Stomach smooth muscle (tissue), 2 donors: ENCODE measurements at regions not wholly inside any gene's neighbourhood (a gene's known extent, or its start where the extent isn't known, plus 50 kb on each side); places are given as distances from the start of the nearest gene placed in this dataset.
"Not testable (repeated sequence)": the region's sequence is repeated elsewhere in the genome, so short reads cannot be mapped to it uniquely, and the experiment has no call there.

ENCODE experiments used
- H3K27ac ChIP-seq: one replicate; pipeline ENCODE4 v1.7.0; 2013; ENCODE audit warnings: mild to moderate bottlenecking, low read length, inconsistent platforms
- H3K27me3 ChIP-seq, 2 donors: one replicate each; pipeline ENCODE4 v1.7.0; 2013; ENCODE audit warnings: low read length in 2 of 2; ENCODE audit not compliant: insufficient read depth in 2 of 2, control insufficient read depth in 1 of 2
- H3K36me3 ChIP-seq, 2 donors: one replicate each; pipeline ENCODE4 v1.7.0; 2013; ENCODE audit warnings: low read length in 2 of 2; ENCODE audit not compliant: control insufficient read depth in 2 of 2, insufficient read depth in 2 of 2
- H3K4me1 ChIP-seq: one replicate; pipeline ENCODE4 v1.7.0; 2013; ENCODE audit warnings: low read length; ENCODE audit not compliant: control insufficient read depth, insufficient read depth
- H3K4me3 ChIP-seq, 2 donors: one replicate each; pipeline ENCODE4 v1.7.0; 2013; ENCODE audit warnings: low read length in 2 of 2
- H3K9ac ChIP-seq, 2 donors: one replicate each; pipeline ENCODE4 v1.7.0; 2013; ENCODE audit warnings: low read length in 2 of 2, mild to moderate bottlenecking in 1 of 2
- H3K9me3 ChIP-seq, 2 donors: one replicate each; pipeline ENCODE4 v1.7.0; 2013; ENCODE audit warnings: low read length in 2 of 2; ENCODE audit not compliant: control insufficient read depth in 2 of 2
- donor health status: healthy.
- donor health status: Pancreatic carcinoma.

DNA sequence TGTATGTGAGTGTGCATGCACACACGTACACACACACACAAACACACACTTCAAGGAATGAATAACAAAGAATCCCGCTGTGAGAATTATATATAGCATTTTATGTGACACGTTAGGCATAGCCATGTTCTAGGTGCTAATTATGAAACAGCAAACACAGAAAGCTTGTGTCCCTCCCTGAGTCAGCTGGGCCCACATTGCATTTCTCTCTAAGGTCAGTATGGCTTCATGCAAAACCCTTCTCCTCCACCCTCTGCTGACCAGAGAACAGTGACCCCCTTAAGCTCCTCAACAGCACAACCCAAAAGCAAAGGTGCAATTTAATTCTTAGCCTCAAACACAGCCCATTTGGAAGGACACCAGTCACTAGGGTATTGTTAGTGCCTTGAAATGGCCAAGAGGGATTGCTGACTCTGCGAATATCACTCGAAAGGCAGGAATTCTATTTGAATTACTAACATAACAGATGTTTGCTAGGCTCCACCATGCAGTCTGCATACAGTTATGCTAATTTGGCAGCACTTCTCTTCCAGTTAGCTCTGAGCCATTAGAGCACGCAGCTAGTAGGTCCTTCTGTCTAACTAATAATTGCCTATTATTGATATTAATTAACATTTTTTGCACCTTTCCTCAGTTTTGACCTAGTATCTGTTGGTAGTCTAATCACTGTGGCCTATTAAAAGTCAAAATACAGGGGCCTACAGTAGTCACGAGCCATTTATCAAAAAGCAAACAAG is 149.0 kb downstream of the LNPK start:
- Histone ChIP-seq H3K9ac (no peak overlapping the region), H3K4me3 (no peak overlapping the region), H3K9me3 (no peaks in the 10 kb centered on the region)

DNA sequence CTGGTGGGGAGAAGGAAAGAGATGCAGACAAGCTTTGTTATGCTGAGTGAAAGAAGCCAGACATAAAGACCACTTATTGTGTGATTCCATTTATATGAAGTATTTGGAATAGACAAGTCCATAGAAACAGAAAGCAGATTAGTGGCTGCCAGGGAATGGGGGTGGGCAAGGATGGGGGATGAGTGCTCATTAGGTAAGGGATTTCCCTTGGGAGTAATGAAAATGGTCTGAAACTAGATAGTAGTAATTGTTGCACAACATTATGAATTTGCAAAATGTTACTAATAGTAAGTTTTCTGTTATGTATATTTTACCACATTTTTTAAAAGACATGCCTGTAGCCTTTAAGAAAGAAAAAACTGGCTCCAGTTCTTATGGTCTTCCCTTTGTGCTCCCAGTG is 154.9 kb downstream of the LNPK start:
- Histone ChIP-seq H3K27me3 (no peaks in the 10 kb centered on the region), H3K9me3 (no peaks in the 10 kb centered on the region), H3K27ac (no peak overlapping the region), H3K4me3 (no peak overlapping the region), H3K4me1 (peaks cover 6% of the 10 kb centered on the region), H3K36me3 (no peaks in the 10 kb centered on the region), H3K9ac (no peak overlapping the region)

More for the DNA sequence above, 149.0 kb downstream of the LNPK start:
- no peak overlapping the region for H3K27ac ChIP-seq
- H3K27me3 ChIP-seq, result no peaks in the 10 kb centered on the region
- peaks cover 11% of the 10 kb centered on the region for H3K4me1 ChIP-seq
- H3K36me3 ChIP-seq, result no peaks in the 10 kb centered on the region

DNA sequence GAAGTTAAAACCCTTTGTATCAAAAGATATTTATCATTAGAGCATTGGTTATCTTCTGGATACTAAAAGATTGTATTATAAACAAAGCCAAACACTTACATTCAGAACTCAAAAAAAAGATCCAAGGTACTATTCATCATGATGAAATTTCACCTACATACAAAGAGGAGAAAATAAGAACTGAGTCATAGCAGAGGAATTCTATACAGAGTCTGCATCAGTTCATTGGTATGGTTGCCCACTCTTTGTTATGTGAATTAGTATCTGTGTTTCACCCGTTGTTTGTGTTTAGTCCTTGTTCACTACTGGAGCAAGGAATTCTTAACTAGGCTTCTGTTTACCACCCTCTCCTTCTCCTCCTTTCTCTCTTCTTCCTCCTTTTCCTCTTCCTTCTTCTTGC is 157.9 kb downstream of the LNPK start:
- H3K36me3 ChIP-seq, result no peaks in the 10 kb centered on the region
- no peaks in the 10 kb centered on the region for H3K27me3 ChIP-seq
- no peak overlapping the region for H3K9ac ChIP-seq
- no peaks in the 10 kb centered on the region for H3K9me3 ChIP-seq
- H3K27ac ChIP-seq, result no peak overlapping the region
- peaks cover 6% of the 10 kb centered on the region for H3K4me1 ChIP-seq
- no peak overlapping the region for H3K4me3 ChIP-seq

DNA sequence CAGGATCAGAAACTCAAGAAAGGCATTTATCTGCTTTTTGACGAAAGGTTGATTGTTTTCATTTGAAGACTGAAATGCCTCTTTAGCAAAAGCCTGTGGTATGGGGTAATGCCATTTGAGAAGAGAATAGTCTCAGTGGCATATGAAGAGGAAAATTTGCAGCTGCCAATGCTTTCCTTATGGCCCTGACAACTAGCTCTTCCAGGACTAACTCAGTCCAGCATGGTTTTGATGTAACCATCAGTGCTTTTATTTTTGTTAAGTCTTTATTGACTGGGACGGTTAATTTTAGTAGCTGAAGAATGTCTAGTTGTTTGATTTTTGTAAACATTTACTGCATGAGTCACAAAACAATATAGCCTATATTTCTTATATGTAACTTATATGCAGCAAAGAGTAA is 158.4 kb downstream of the LNPK start:
- Histone ChIP-seq H3K9me3 (no peaks in the 10 kb centered on the region), H3K9ac (no peak overlapping the region), H3K27ac (no peak overlapping the region), H3K4me3 (no peak overlapping the region), H3K4me1 (peaks cover 6% of the 10 kb centered on the region), H3K36me3 (no peaks in the 10 kb centered on the region), H3K27me3 (no peaks in the 10 kb centered on the region)

DNA sequence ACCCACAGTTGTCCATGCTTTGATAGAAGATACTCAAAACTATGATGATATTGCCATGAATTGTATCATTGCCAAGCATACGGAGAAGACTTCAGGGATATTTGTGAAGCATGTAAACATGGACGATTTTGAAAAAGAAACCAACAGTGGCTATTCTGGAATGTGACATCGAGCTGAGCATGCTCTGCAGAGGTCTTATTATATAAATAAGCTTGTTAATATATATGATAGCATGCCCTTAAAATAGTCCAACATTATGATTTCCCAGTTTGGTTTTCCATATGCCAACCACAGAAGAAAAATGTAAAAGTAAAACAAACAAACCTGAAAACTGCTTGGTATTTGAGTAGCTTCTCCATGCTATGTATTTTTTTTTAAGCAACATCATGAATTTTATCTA is 159.1 kb downstream of the LNPK start:
- no peaks in the 10 kb centered on the region for H3K36me3 ChIP-seq
- no peaks in the 10 kb centered on the region for H3K9me3 ChIP-seq
- H3K27ac ChIP-seq, result no peak overlapping the region
- peaks cover 6% of the 10 kb centered on the region for H3K4me1 ChIP-seq
- no peak overlapping the region for H3K9ac ChIP-seq
- no peaks in the 10 kb centered on the region for H3K27me3 ChIP-seq
- H3K4me3 ChIP-seq, result no peak overlapping the region

DNA sequence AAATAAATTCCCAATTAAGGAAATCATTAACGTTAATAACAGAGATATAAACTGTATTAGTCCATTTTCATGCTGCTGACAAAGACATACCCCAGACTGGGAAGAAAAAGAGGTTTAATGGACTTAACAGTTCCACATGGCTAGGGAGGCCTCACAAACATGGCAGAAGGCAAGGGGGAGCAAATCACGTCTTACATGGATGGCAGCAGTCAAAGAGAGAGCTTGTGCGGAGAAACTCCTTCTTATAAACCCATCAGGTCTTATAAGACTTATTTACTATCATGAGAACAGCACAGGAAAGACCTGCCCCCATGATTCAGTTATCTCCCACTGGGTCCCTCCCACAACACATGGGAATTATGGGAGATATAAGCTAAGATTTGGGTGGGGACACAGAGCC is 161.3 kb downstream of the LNPK start:
- H3K9ac ChIP-seq, H3K36me3 ChIP-seq, H3K27me3 ChIP-seq, H3K27ac ChIP-seq, H3K9me3 ChIP-seq, H3K4me3 ChIP-seq: not testable (repeated sequence)
- H3K4me1 ChIP-seq, result peaks cover 10% of the 10 kb centered on the region

DNA sequence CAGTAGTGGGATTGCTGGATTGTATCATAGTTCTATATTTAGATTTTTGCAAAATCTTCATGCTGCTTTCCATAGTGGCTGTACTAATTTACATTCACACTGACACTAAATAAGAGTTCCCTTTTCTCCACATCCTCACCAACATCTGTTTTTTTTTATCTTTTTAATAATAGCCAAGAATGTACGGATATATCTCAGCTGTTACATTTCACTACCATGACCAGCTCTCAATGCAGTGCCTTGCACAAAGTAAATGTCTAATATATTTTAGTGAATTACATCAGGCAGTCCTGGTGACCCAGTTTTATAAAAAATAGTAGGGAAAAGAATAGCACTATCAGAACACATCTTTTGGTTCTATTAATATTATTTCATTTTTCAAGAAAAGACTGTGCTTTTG is 161.8 kb downstream of the LNPK start:
- Histone ChIP-seq H3K36me3 (no peaks in the 10 kb centered on the region), H3K4me1 (peaks cover 10% of the 10 kb centered on the region), H3K9ac (no peak overlapping the region)

DNA sequence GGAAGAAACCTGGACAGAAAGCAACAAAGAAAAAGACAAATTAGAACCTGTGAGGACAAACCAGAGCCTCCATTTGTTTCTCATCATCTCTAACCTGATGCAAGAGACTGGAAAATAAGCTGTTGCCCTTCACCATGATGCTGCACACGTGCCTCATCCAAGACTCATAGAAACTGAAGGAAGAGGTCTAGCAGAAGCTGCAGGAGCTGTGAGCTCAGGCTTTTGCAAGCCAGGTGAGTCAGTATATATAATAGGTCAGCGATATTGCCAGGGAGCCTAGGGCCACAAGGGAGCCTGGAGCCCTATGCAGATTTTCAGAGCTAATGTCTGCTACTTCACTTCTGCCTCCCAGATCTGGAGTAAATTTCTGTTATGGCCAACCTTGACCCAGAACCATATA is 163.1 kb downstream of the LNPK start:
- Histone ChIP-seq H3K27me3 (no peaks in the 10 kb centered on the region), H3K4me1 (peaks cover 10% of the 10 kb centered on the region), H3K4me3 (no peak overlapping the region), H3K9ac (no peak overlapping the region), H3K27ac (no peak overlapping the region), H3K36me3 (no peaks in the 10 kb centered on the region), H3K9me3 (no peaks in the 10 kb centered on the region)

More for the DNA sequence above, 161.8 kb downstream of the LNPK start:
- no peaks in the 10 kb centered on the region for H3K27me3 ChIP-seq
- no peaks in the 10 kb centered on the region for H3K9me3 ChIP-seq
- no peak overlapping the region for H3K4me3 ChIP-seq
- H3K27ac ChIP-seq, result no peak overlapping the region

DNA sequence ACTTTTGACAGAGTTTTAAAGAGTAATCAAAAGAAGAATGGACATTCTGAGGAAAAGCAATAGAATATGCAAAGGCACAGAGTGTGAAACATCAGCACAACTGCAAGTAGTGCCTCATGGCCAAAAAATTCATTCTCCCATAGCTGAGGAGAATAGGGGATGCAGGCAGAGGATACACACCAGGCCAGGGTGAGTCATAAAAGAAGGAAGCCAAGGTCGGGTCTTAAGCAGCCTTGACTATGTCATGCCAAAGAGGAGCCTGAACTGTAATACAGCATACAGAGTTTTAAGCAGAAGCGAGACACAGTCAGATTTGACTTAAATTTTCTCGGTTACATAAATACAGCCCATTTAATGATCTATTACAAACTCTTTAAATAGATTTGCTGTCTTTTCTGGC is 165.0 kb downstream of the LNPK start:
- no peak overlapping the region for H3K9ac ChIP-seq
- H3K36me3 ChIP-seq, result no peaks in the 10 kb centered on the region
- peak overlapping the region in 1 of 2 donors; percentile 16 for H3K4me3 ChIP-seq
- H3K27me3 ChIP-seq, result no peaks in the 10 kb centered on the region
- H3K9me3 ChIP-seq, result no peaks in the 10 kb centered on the region
- peak overlapping the region; percentile 25 for H3K27ac ChIP-seq
- peaks cover 4% of the 10 kb centered on the region for H3K4me1 ChIP-seq

DNA sequence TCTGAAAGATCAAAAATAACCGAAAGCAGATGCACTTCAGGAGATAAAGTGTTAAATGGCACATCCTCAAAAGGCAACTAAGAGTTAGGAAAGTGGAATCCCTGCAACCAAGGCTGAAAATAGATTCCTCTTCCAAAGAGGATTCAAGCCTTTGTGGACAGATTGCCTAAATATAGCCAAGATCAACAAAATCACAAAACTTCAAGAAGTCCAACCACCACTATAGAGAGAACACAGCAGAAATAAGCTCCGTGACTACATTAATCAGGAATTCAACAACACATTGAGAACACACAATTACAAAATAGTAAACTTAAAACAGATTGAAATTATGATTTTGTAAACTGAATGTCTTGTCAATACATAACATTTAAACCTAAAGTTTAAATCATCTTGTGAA is 165.7 kb downstream of the LNPK start:
- Histone ChIP-seq H3K9me3 (no peaks in the 10 kb centered on the region), H3K9ac (no peak overlapping the region), H3K4me3 (no peak overlapping the region), H3K27ac (no peak overlapping the region), H3K36me3 (no peaks in the 10 kb centered on the region), H3K4me1 (peaks cover 4% of the 10 kb centered on the region), H3K27me3 (no peaks in the 10 kb centered on the region)

DNA sequence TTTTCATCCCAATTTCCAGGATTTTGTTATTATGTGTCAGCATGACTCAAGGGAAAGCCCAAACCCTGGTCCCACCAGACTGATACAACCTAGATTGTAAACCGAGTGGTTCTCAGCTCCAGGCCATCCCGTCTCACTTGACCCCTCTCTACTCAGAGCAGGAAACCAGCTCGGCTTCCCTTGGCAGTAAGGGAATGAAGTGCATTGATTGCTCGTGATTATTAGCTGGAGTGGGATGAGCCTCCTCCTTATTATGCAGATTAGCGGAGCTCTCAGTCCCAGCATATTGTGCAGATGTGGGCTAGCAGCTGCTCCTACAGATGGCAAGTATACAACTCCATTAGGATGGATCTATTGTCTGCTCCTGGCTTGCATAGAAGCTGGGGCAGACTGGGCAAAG is 167.6 kb downstream of the LNPK start:
- Histone ChIP-seq H3K36me3 (no peaks in the 10 kb centered on the region), H3K4me1 (peaks cover 4% of the 10 kb centered on the region), H3K27me3 (no peaks in the 10 kb centered on the region), H3K27ac (no peak overlapping the region), H3K9ac (no peak overlapping the region), H3K4me3 (no peak overlapping the region), H3K9me3 (no peaks in the 10 kb centered on the region)
